OCI-LY1 (cell line): ENCODE measurements at regions not wholly inside any gene's neighbourhood (a gene's known extent, or its start where the extent isn't known, plus 50 kb on each side); places are given as distances from the start of the nearest gene placed in this dataset.

Source experiments
- H2AFZ ChIP-seq: fragments of 200-600 bp; sonication (generic), shearing (Covaris generic); 2 replicates; pipeline ENCODE4 v1.6.0; 2014; ENCODE audit warnings: antibody characterized with exemption, mild to moderate bottlenecking, low read length
- H3F3A ChIP-seq: fragments of 200-600 bp; sonication (generic), shearing (Covaris generic); 2 replicates; pipeline ENCODE4 v1.6.0; 2014; ENCODE audit warnings: mild to moderate bottlenecking, antibody characterized with exemption, low read length, moderate library complexity; ENCODE audit not compliant: insufficient read depth
- H3K27ac ChIP-seq: fragments of 200-600 bp; sonication (generic); 2 replicates; pipeline ENCODE4 v1.5.1; 2014; ENCODE audit warnings: low read length, mixed run types, mild to moderate bottlenecking, low read depth; ENCODE audit not compliant: poor library complexity, severe bottlenecking
- H3K27me3 ChIP-seq: fragments of 200-600 bp; sonication (generic); 2 replicates; pipeline ENCODE4 v1.6.0; 2014; ENCODE audit warnings: antibody characterized with exemption, mild to moderate bottlenecking, low read length, moderate library complexity; ENCODE audit not compliant: insufficient read depth
- H3K36me3 ChIP-seq: fragments of 200-600 bp; sonication (generic); 2 replicates; pipeline ENCODE4 v1.6.1; 2014; ENCODE audit warnings: mild to moderate bottlenecking, antibody characterized with exemption, low read length, moderate library complexity, mixed read lengths; ENCODE audit not compliant: insufficient read depth
- H3K4me1 ChIP-seq: fragments of 200-600 bp; sonication (generic); 2 replicates; pipeline ENCODE4 v1.5.1; 2014; ENCODE audit warnings: mild to moderate bottlenecking, low read length, moderate library complexity; ENCODE audit not compliant: insufficient read depth, severe bottlenecking
- H3K4me2 ChIP-seq: fragments of 200-600 bp; sonication (generic), shearing (Covaris generic); 2 replicates; pipeline ENCODE4 v1.6.1; 2014; ENCODE audit warnings: low read length
- H3K4me3 ChIP-seq: fragments of 200-600 bp; sonication (generic); 2 replicates; pipeline ENCODE4 v1.5.1; 2014; ENCODE audit warnings: low read length, low read depth, mild to moderate bottlenecking, mixed read lengths; ENCODE audit not compliant: poor library complexity, severe bottlenecking
- H3K79me2 ChIP-seq: fragments of 200-600 bp; shearing (Covaris generic); 2 replicates; pipeline ENCODE4 v1.6.1; 2016; ENCODE audit warnings: mixed run types, low read length, mixed read lengths; ENCODE audit not compliant: insufficient read depth
- H3K9ac ChIP-seq: fragments of 200-600 bp; sonication (generic), shearing (Covaris generic); 2 replicates; pipeline ENCODE4 v1.6.1; 2014; ENCODE audit warnings: mild to moderate bottlenecking, low read length, mixed read lengths
- H3K9me2 ChIP-seq: fragments of 200-600 bp; sonication (generic), shearing (Covaris generic); 2 replicates; pipeline ENCODE4 v1.6.1; 2014; ENCODE audit warnings: low read depth, mild to moderate bottlenecking, low read length, mixed read lengths
- H3K9me3 ChIP-seq: fragments of 200-600 bp; shearing (Covaris generic); 2 replicates; pipeline ENCODE4 v1.6.1; 2014; ENCODE audit warnings: low read length, mixed read lengths
- H4K20me1 ChIP-seq: fragments of 200-600 bp; sonication (generic), shearing (Covaris generic); 2 replicates; pipeline ENCODE4 v1.6.0; 2016; ENCODE audit warnings: mild to moderate bottlenecking, low read length; ENCODE audit not compliant: insufficient read depth
- CTCF ChIP-seq: fragments of 200-600 bp; sonication (generic), shearing (Covaris generic); IDR thresholded peaks from 2 replicates; pipeline ENCODE4 v1.5.1; 2017; ENCODE audit warnings: mild to moderate bottlenecking, antibody characterized with exemption, low read length, moderate library complexity, mixed read lengths
- EZH2 ChIP-seq: fragments of 200-600 bp; sonication (generic), shearing (Covaris generic); IDR thresholded peaks from 2 replicates; pipeline ENCODE4 v1.8.0; 2017; ENCODE audit warnings: borderline replicate concordance, mixed run types, mild to moderate bottlenecking, antibody characterized with exemption, low read length, moderate library complexity, mixed read lengths

GRCh38 chrX:110955706-110956105 is 140.3 kb upstream of the PAK3 start:
- no peak overlapping the region for H3K27ac ChIP-seq
- no peak overlapping the region for H3K4me2 ChIP-seq
- no peak for TF ChIP-seq CTCF
- no peak for TF ChIP-seq EZH2
- no peaks in the 10 kb centered on the region for H3K36me3 ChIP-seq
- H2AFZ ChIP-seq, result no peak overlapping the region
- H3K9ac ChIP-seq, result no peak overlapping the region
- no peaks in the 10 kb centered on the region for H3F3A ChIP-seq
- H3K79me2 ChIP-seq, result no peaks in the 10 kb centered on the region
- no peaks in the 10 kb centered on the region for H3K27me3 ChIP-seq
- H3K4me1 ChIP-seq, result no peaks in the 10 kb centered on the region
- H3K9me3 ChIP-seq, result no peaks in the 10 kb centered on the region
- H3K9me2 ChIP-seq, result no peaks in the 10 kb centered on the region
- no peaks in the 10 kb centered on the region for H4K20me1 ChIP-seq
- H3K4me3 ChIP-seq, result no peak overlapping the region

- H2AFZ ChIP-seq, result no peak overlapping the region
- no peak overlapping the region for H3K4me2 ChIP-seq
- H3K4me1 ChIP-seq, result no peaks in the 10 kb centered on the region
- TF ChIP-seq EZH2, result no peak
- TF ChIP-seq CTCF, result no peak
- no peak overlapping the region for H3K9ac ChIP-seq
- no peaks in the 10 kb centered on the region for H3K9me3 ChIP-seq
- no peak overlapping the region for H3K27ac ChIP-seq
- H3F3A ChIP-seq, result no peaks in the 10 kb centered on the region
- H3K27me3 ChIP-seq, result no peaks in the 10 kb centered on the region
- no peak overlapping the region for H3K4me3 ChIP-seq
- no peaks in the 10 kb centered on the region for H3K9me2 ChIP-seq
- no peaks in the 10 kb centered on the region for H3K79me2 ChIP-seq
- H4K20me1 ChIP-seq, result no peaks in the 10 kb centered on the region
- H3K36me3 ChIP-seq, result no peaks in the 10 kb centered on the region
These were observed 141.4 kb upstream of the PAK3 start for GRCh38 chrX:110954428-110955100.

- H3K4me3 ChIP-seq, result no peak overlapping the region
- H4K20me1 ChIP-seq, result no peaks in the 10 kb centered on the region
- no peaks in the 10 kb centered on the region for H3K9me3 ChIP-seq
- H3K79me2 ChIP-seq, result no peaks in the 10 kb centered on the region
- no peaks in the 10 kb centered on the region for H3F3A ChIP-seq
- no peaks in the 10 kb centered on the region for H3K9me2 ChIP-seq
- TF ChIP-seq CTCF (no peak), EZH2 (no peak)
- H3K4me2 ChIP-seq, result no peak overlapping the region
- H3K36me3 ChIP-seq, result no peaks in the 10 kb centered on the region
- H3K27me3 ChIP-seq, result no peaks in the 10 kb centered on the region
- no peak overlapping the region for H3K9ac ChIP-seq
- no peak overlapping the region for H2AFZ ChIP-seq
- no peaks in the 10 kb centered on the region for H3K4me1 ChIP-seq
- H3K27ac ChIP-seq, result no peak overlapping the region
These were observed 144.3 kb upstream of the PAK3 start for GRCh38 chrX:110951472-110952269.
